GM19324 (cell line): ENCODE measurements at regions not wholly inside any gene's neighbourhood (a gene's known extent, or its start where the extent isn't known, plus 50 kb on each side); places are given as distances from the start of the nearest gene placed in this dataset.

Experiments used
- ATAC-seq: cut with Tn5 transposase; IDR thresholded peaks from one replicate; pipeline ENCODE4 v1.9.1; 2021; ENCODE audit warnings: mild to moderate bottlenecking, moderate library complexity; ENCODE audit not compliant: unreplicated experiment, low FRiP score

DNA sequence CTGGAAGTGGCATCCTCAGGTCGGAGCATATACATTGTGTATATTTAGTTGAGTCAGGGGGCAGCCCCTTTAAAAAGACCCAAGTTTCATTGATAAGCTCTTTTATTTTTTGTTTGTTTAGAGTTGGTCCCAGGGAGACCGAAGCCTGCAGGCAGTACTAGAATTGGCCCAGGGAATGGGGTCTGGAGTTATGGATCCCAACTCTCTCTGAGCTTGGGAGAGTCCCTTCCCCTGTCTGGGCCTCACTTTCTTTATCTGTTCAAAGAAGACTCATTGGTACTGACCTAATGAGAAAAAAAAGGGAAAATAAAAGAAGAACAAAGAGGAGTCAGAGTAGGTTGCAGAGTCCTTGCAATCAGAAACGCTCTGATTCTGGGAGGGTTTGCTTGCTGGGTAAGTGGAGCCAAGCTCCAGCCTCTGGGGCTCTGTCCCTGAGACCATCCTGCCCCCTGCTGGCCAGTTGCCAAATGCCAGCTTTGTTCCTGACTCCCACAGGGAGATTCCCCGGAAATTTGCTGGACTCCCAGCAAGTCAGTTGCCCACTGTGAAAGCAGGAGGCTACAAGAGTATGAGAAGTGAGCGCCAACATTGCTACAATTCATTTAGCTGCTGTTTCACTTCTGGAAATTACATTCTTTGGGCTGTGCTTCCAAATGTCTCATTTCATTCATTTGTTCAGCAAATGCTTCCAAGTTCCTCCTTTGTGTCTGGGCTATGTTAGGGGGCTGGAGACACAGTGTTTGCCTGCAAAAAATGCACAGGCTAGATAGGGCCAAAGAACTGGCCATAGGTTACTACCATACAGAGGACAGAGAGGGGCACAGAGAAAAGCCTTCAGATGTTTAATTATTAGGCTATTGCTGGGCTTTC is 156.2 kb downstream of the MELK start:
- ATAC-seq = no peak

DNA sequence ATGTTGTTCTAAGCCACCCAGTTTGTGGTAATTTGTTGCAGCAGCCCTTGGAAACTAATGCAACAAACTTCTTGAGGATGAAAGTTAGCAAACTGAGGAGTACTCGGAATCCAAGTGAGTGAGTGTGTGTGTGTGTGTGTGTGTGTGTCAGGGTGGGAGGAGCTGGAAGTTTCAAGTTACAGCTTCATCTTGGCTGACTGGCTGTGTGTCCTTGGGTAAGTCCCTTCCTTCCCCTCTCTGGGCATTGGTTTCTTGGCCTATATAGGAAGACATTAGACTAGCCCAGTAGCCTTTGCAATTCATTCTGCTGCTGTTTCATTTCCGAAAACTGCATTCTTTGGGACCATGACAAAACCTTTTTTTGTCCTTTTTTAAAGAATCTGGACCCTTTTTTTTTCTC is 157.2 kb downstream of the MELK start:
- ATAC-seq = no peak

GRCh38 chr9:36730414-36730813 is 157.7 kb downstream of the MELK start:
- no peak for ATAC-seq

- ATAC-seq = no peak
Measured at GRCh38 chr9:36731068-36731956, 158.6 kb downstream of the MELK start.

GRCh38 chr9:36734737-36735136 is 162.0 kb downstream of the MELK start:
- no peak for ATAC-seq

DNA sequence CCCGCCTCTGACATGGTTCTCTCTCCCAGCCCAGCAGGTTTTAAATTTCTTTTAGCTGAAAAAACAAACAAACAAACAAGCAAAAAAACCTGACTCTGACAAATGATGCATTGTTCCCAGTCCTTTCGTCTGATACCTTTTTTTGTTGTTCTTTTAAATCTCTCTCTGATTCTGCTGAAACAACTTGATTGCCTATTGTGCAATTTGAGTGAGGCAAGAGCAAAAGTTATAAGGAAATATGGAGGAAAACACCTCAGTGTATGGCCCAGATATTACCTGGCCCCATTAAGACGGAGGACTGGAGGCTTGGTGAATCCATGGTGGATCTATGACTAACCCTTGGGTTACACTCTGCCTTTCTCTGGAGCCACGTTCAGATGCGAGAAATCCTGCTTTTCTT is 164.0 kb downstream of the MELK start:
- ATAC-seq = no peak

- ATAC-seq = no peak
Measured at GRCh38 chr9:36738318-36738976, 165.8 kb downstream of the MELK start.

- ATAC-seq = no peak
Measured at GRCh38 chr9:36739373-36740116, 166.8 kb downstream of the MELK start.

DNA sequence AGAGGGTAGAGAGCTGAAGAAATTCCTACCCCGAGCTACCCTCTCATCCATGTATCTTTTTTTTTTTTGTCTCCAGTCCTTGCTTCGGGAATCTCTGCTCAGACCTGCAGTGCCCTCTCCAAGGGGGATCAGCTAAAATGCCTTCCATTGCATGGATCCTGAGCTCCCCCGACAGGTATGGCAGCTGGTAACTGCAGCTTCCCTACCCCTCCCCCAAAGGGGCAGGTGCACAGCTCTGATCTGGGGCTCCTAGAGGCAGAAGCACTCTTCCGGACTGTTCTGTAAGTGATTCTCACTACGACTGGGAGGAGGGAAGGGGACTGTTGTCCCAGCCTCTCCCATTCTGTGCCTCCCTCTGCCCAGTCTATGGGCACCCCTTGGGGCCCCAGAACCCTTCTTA is 169.6 kb downstream of the MELK start:
- no peak for ATAC-seq

- no peak for ATAC-seq
Measured at GRCh38 chr9:36744678-36745077, 172.0 kb downstream of the MELK start.

GRCh38 chr9:36745977-36746376 is 173.3 kb downstream of the MELK start:
- no peak for ATAC-seq

GRCh38 chr9:36746415-36746814 is 173.7 kb downstream of the MELK start:
- ATAC-seq = no peak

DNA sequence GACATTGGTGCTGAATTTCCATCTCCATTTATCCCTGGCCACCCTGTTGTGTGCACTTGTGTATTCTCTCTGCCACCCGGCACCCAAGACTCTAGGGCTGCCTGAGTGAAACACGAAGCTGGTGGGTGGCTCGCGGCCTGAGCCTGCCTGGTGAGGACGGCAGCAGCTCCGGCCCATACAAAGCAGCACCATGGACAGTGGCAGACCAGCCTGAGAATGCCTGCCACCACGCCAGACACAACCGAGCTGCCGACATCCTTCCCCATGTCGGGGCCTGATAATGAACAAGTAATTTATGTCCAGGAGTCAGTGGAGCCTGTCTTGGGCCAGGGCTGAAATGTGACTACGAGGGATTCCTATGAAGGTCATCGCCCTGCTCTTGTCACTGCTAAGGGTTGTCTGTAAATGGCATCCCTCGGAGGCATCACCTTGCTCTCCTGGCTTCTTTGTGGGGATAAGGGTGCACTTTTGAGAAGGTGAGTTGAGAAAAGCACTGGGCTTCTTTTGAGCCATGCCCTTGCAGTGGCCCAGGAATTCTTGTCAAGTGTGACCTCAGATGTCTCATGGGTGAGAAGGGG is 175.7 kb downstream of the MELK start:
- no peak for ATAC-seq

DNA sequence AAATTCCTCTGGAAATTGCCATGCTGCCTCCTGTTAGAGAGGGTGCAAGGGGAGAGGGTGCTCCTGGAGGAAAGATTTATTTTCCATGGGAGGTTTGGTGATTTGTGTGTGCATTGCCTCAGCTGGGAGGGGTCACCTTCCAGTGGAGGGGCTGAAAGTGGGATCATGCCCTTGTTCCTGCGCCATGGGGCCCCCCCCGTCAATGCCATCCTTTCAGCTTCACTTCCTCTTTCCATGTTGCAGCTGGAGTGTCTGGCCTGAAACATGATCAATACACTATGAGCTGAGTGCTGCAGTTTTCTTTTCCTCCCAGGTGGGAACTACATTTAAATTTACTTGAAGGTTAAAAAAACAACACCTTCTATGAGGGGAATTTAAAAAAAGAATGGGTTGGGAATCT is 176.8 kb downstream of the MELK start:
- no peak for ATAC-seq

GRCh38 chr9:36750630-36751029 is 177.9 kb downstream of the MELK start:
- no peak for ATAC-seq

DNA sequence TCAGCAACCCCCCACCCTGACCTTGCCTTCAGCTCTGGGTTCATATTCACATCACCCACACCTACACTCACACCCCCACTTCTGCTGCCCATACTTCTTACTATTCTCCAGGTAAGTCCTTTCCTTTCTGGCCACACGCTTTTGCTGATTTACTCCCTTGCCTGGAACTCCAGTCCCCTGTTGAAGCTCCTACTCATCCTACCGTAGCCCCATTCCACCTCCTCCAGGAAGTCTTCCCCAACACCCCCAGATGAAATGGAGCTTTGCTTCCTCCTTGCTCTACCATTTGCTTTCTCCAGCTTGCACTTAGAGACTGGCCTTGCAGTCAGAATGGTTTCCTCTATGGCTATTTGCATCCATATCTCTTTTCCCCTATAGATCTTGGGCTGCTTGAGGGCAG is 182.3 kb downstream of the MELK start:
- ATAC-seq = no peak

GRCh38 chr9:36759141-36759540 is 186.4 kb downstream of the MELK start:
- ATAC-seq = no peak

DNA sequence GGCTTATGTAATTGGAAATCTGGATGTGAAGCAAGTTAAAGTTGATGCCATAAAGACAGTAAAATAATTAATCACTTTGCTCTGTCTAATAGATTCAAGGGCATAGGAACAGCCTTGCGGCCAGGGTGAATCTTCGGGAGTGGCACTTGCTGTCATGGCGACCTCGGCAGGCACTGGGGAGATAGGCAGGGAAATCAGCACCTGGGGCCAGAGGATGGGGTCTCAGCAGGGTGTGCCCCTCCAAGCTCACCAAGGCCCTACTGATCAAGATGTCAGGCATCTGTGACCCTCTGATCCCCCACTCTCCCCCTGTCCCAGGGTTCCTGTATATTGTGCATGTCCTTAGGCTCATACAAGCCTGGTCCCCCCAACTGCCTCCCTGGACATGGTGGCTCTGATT is 187.3 kb downstream of the MELK start:
- no peak for ATAC-seq

GRCh38 chr9:36760667-36761420 is 188.1 kb downstream of the MELK start:
- no peak for ATAC-seq
